Hematopoietic multipotent progenitor cell treated with erythropoietin and hydrocortisone succinate and interleukin-3 and kit ligand, for 8 days (in vitro differentiated cells): ENCODE measurements at regions not wholly inside any gene's neighbourhood (a gene's known extent, or its start where the extent isn't known, plus 50 kb on each side); places are given as distances from the start of the nearest gene placed in this dataset.

Experiments
- DNase-seq: peaks from one replicate; pipeline ENCODE4 v3.0.0-alpha.2; 2015

DNA sequence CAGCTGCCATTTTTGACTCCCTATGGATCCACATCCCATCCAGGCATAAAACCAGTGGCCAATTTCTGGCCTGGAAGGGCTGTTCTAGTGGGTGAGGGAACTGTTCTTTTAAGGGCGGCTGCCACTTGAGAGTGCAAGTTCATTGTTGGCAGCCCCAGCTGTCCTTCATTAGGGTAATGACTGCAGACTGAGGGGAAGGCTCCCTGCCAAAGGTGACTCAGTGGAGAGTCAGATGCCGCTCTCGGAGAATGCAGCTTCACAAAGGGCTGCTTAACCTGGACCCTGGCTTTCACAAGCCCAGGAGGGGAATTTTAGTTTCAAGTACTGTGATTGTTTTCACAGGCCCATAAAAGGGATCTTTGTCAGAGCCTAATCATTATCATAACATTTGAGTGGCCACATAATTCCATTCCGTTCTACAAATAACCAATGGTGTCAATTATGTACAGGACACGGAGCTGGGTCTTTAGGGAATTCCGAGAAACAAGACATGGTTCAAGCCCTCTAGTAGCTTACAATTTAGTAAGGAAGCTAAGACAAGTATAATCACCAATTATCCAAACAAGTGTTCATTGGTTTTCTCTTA is 235.7 kb downstream of the CDCA7 start:
- DNase-seq = no peak

GRCh38 chr2:173593109-173593508 is 238.4 kb downstream of the CDCA7 start:
- no peak for DNase-seq

DNA sequence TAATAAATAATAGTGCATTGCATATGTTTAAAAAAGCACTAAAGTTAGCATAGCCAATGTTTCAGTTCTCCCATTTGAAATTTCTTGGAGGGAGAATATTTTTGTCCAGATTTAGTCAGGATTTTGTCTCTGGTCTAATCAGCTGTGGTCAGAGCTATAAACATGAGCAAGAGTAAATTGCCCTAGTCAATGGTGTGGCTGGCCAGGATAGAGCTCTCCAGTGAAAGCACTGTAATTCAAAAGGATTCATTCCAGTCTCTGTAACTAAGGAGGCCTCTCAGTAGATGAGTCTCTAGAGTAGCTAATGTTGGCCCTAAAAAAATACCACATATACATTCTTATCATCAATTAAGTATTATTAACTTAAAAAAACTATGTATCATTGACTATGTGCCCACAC is 241.6 kb downstream of the CDCA7 start:
- DNase-seq = no peak

- no peak for DNase-seq
Measured at GRCh38 chr2:173598525-173598924, 243.9 kb downstream of the CDCA7 start.

- DNase-seq = no peak
Measured at GRCh38 chr2:173599821-173600359, 245.2 kb downstream of the CDCA7 start.

DNA sequence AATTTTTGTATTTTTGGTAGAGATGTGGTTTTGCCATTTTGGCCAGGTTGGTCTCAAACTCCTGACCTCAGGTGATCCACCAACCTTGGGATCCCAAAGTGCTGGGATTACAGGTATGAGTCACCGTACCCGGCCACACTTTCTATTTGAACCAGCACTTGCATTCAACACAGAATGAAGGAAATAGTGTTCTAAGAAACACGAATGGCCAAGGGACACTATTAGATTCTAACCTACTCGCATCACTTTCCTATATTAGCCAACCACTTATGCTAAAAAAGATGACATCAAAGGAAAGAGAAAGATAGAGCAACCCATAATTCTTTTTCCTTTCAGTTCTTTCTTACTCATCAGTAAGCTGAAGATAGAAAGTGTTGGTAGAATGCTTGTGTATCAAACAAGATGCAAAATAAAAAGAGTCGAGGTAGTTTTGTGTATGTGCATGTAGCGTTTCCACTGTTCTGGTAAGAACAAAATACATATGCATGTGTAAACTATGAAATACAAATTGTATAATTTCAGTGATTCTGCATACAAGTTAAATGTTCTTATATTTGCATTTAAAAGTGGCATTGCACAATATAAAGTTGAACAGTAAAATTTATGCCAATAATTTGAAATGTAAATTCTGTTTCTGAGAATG is 247.6 kb downstream of the CDCA7 start:
- no peak for DNase-seq

DNA sequence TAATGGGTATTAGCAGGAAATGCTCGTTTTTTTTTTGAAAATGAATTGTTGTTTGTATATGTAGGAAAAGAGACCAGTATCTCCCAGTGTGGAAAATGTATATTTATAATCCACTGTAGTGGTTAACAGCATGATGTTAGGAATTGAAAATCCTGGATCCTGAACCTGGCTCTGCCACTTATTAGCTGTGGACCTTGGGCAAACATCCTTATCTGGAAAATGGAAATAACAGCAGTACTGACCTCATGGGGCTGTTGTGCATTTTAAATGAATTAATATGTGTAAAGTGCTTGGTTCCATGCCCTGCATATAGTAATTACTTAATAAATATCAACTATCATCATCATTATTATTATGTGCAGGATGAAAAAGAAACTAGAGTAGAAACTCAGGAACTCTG is 251.3 kb downstream of the CDCA7 start:
- DNase-seq = no peak

- DNase-seq = no peak
Measured at GRCh38 chr2:173606619-173607248, 252.1 kb downstream of the CDCA7 start.

- DNase-seq = no peak
Measured at GRCh38 chr2:173607606-173608311, 253.1 kb downstream of the CDCA7 start.

DNA sequence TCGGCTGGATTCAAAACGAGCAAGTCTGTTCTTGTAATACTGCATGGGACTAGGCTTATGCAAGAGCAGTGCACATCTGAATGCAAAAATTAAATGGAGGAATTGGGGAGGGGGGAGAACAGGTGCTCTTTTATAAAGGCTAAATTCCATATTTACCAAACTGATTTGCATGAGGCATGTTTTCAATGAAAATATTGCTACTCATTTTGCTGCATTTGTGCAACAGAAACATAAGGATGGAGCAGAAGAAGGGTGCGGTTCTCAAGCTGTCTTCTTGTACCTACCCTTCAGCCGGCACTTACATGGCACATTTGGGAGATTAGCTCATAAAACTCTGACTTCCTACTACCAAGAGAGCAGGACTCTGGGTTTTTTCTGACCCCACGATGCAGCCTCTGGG is 256.4 kb downstream of the CDCA7 start:
- DNase-seq = no peak

GRCh38 chr2:173612354-173612753 is 257.7 kb downstream of the CDCA7 start:
- no peak for DNase-seq

- no peak for DNase-seq
Measured at GRCh38 chr2:173613386-173613785, 258.7 kb downstream of the CDCA7 start.

GRCh38 chr2:173614265-173614930 is 259.7 kb downstream of the CDCA7 start:
- DNase-seq = no peak

DNA sequence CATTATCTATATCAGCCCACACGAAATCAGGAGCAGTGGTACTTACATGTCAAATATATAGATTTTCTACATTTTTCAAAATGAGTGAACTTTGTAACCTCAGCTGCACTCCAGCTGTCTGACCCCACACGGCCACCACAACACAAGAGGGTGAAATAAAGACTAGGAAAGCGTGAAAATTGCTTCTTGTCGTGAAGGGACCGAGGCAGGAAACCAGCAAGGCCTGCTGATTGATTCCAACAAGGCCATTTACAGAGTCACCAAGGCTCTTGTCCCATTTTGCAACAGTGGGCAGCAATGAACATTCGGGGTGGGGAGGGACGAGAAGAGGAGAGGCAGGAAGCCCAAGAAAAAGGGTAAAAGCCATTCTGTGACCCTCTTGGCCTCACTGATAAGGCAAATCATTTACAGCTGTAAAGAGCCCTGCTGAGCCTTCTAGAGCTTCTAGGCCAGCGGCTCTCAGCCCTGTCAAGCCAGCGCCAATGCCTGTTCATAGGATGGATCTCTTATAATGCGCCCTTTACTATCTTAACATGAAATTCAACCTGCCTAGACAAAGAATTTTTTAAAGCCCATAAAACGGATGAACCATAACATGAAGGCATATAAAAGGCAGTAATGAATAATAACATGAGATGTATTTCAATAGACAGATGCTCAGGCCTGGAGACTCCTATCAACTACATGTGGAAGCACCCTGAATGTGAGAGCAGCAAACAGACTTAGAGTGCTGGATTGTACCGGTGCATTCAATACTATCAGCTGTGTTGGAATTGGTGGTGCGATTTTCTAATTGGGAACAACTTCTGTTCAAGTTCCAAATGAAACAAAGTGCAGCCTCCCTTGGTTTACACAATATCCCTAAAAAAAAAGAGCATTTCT is 269.0 kb downstream of the CDCA7 start:
- no peak for DNase-seq

GRCh38 chr2:173625315-173625714 is 270.6 kb downstream of the CDCA7 start:
- DNase-seq = no peak

DNA sequence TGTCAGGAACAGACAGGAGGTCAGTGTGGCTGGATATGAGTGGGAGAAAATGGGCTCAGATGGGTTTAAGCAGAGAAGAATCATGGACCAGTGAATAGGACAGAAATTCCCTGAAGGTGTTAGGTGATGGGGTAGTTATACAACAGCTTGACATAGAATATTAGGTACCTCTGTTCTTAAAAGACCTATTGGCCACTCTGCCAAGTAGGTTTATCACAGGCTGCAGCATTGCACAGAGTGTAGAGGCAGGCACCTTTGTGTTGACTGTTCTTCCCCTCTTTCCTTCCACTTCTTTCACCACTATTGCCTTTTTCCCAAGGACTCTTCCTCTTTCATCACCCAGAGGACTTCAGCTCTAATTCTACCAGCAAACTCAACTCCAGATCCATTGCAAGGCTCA is 274.4 kb downstream of the CDCA7 start:
- no peak for DNase-seq

DNA sequence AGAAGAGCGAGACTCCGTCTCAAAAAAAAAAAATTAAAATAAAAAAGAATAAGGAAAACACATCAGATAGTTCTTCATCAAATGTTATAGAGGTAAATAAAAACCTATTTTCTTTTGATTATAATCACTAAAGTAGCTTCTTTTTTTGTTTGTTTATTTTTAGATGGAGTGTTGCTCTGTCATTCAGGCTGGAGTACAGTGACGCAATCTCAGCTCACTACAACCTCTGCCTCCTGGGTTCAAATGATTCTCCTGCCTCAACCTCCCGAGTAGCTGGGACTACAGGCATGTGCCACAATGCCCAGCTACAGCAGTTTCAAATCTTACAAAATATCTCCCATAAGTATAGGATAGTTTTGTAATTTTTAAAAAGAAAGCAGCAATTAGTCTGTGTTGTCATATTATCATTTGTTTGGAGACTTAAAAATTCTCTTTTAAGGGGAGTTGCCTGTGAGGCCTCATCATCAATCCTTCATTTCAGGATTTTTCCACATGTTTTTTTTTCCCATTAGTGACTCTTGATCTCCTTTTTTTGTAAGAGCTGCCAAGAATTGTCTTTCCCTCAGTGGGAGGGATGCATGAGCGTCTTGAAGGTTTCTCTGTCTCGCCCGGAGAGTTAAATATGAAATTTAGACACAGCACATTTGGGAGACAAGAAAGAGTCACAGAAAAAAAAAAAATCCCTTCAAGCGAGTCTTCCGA is 275.9 kb downstream of the CDCA7 start:
- DNase-seq = no peak

GRCh38 chr2:173631127-173631460 is 276.4 kb downstream of the CDCA7 start:
- DNase-seq = no peak

GRCh38 chr2:173644146-173644545 is 289.5 kb downstream of the CDCA7 start:
- DNase-seq = no peak

- DNase-seq = no peak
Measured at GRCh38 chr2:173647681-173648311, 293.1 kb downstream of the CDCA7 start.

DNA sequence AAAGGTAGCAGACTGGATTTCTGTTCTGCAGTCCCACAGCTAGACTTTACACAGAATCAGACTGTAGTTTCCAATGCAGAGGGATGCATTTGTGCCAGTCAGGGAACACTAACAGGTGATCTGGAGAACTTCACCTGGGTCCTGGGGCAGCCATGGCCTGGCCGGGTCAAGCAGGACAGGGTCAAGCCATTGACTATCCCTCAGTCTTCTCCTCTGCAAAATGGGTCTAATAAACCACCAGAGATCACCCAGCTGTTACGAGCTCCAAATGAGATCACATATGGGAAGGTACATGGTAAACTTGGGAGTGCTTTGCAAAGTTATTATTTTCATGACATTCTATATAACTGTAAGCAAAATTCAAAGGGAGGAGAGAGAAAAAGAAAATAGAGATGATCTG is 294.1 kb downstream of the CDCA7 start:
- no peak for DNase-seq
